HCT116 (cell line): ENCODE measurements at regions not wholly inside any gene's neighbourhood (a gene's known extent, or its start where the extent isn't known, plus 50 kb on each side); places are given as distances from the start of the nearest gene placed in this dataset.
"Not testable (repeated sequence)": the region's sequence is repeated elsewhere in the genome, so short reads cannot be mapped to it uniquely, and the experiment has no call there.

ENCODE experiments used
- CTCF ChIP-seq, 3 experiments: fragments of 200-600 bp in 1 of 3; sonication (generic) in 1 of 3; IDR thresholded peaks in 2 of 3; conservative IDR thresholded peaks in 1 of 3; 2 replicates each; pipeline ENCODE4 v1.5.1; 2012 to 2017; ENCODE audit warnings: low read depth in 2 of 3, low read length in 2 of 3, antibody characterized with exemption in 1 of 3, borderline replicate concordance in 1 of 3, control low read depth in 1 of 3, mild to moderate bottlenecking in 1 of 3, mixed read lengths in 1 of 3, mixed run types in 1 of 3, moderate library complexity in 1 of 3; ENCODE audit not compliant: insufficient read depth in 1 of 3
- ELF1 ChIP-seq: IDR thresholded peaks from 2 replicates; pipeline ENCODE4 v1.6.1; 2012; ENCODE audit warnings: low read depth, borderline replicate concordance
- EZH2 ChIP-seq: fragments of 200-600 bp; sonication (generic); IDR thresholded peaks from 2 replicates; pipeline ENCODE4 v1.6.1; 2017; ENCODE audit warnings: antibody characterized with exemption, mixed run types
- EZH2phosphoT487 ChIP-seq: fragments of 200-600 bp; IDR thresholded peaks from 2 replicates; pipeline ENCODE4 v1.6.1; 2018; ENCODE audit warnings: antibody characterized with exemption, borderline replicate concordance
- POLR2A ChIP-seq: IDR thresholded peaks from 2 replicates; pipeline ENCODE4 v1.7.0; 2011; ENCODE audit warnings: borderline replicate concordance; ENCODE audit not compliant: insufficient read depth, insufficient read length; ENCODE audit errors: extremely low read depth
- POLR2AphosphoS5 ChIP-seq: IDR thresholded peaks from 2 replicates; pipeline ENCODE4 v1.6.1; 2011; ENCODE audit warnings: mild to moderate bottlenecking, low read depth, low read length, moderate library complexity
- SIN3A ChIP-seq: IDR thresholded peaks from 2 replicates; pipeline ENCODE4 v1.6.1; 2012; ENCODE audit warnings: low read depth
- SP1 ChIP-seq: IDR thresholded peaks from 2 replicates; pipeline ENCODE4 v1.6.1; 2012; ENCODE audit warnings: low read depth
- SRF ChIP-seq: IDR thresholded peaks from 2 replicates; pipeline ENCODE4 v1.6.1; 2012; ENCODE audit warnings: low read depth
- ZNF274 ChIP-seq: fragments of 200-500 bp; sonication (Bioruptor generic); IDR thresholded peaks from 2 replicates; pipeline ENCODE4 v1.6.1; 2014; ENCODE audit warnings: mild to moderate bottlenecking, low read depth, low read length, inconsistent platforms
- TF ChIP-seq, protein P1 (sequence below): IDR thresholded peaks from 2 replicates; pipeline ENCODE4 v1.6.1; 2012

DNA sequence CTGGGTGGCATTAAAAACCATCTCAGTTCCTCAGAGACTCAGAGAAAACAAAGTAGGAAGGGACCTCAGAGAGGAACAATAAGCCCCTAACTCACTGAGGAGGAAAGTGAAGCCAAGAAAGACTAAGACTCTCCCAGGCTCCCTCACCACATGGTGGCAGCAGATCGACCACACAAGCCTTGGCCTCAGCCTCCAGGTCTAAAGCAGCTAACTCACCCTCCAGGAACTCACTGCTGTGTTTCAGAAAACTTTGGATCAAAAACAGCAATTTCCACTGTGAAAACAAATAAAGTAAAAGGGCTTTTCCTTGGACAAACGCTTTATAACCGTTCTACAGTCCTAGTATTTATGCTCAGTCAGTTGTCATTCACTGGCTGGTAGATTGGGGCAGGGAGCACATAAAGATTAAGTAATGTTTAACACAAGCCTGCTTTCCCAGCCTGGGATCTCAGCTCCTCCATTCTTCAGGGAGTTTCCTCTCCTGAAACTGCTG, 137.4 kb downstream of the PPIAL4G start:
- TF ChIP-seq EZH2, SIN3A, SRF, ELF1, POLR2AphosphoS5, EZH2phosphoT487, POLR2A, SP1, ZNF274: not testable (repeated sequence)
- peak; percentile 32 to 61 (median 56); a peak in 5 of 6 replicates for TF ChIP-seq CTCF (IDR thresholded peaks at IDR 0.05 in 2 of 3, conservative IDR thresholded peaks at IDR 0.05 in 1 of 3; ENCODE audit: borderline replicate concordance in 1 of 3, insufficient read depth in 1 of 3, low read depth in 2 of 3, low read length in 2 of 3)
- TF ChIP-seq, protein P1, sequence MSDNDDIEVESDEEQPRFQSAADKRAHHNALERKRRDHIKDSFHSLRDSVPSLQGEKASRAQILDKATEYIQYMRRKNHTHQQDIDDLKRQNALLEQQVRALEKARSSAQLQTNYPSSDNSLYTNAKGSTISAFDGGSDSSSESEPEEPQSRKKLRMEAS: not testable (repeated sequence)
